HG03095 (cell line): ENCODE measurements at regions not wholly inside any gene's neighbourhood (a gene's known extent, or its start where the extent isn't known, plus 50 kb on each side); places are given as distances from the start of the nearest gene placed in this dataset.
"Not testable (repeated sequence)": the region's sequence is repeated elsewhere in the genome, so short reads cannot be mapped to it uniquely, and the experiment has no call there.

Experiments used
- ATAC-seq: cut with Tn5 transposase; IDR thresholded peaks from one replicate; pipeline ENCODE4 v1.9.1; 2021; ENCODE audit warnings: moderate library complexity; ENCODE audit not compliant: unreplicated experiment

GRCh38 chr10:29363930-29364329 lies 75.1 kb downstream of the LYZL1 start:
- not testable (repeated sequence) for ATAC-seq

- not testable (repeated sequence) for ATAC-seq
These were observed 77.3 kb downstream of the LYZL1 start for GRCh38 chr10:29366206-29366605.

GRCh38 chr10:29369419-29369818 lies 80.5 kb downstream of the LYZL1 start:
- no peak for ATAC-seq

GRCh38 chr10:29370097-29371092 lies 81.5 kb downstream of the LYZL1 start:
- no peak for ATAC-seq

- no peak for ATAC-seq
These were observed 84.0 kb downstream of the LYZL1 start for GRCh38 chr10:29372920-29373319.

GRCh38 chr10:29374162-29374561 lies 85.3 kb downstream of the LYZL1 start:
- ATAC-seq = no peak

- ATAC-seq = no peak
These were observed 87.0 kb downstream of the LYZL1 start for GRCh38 chr10:29375888-29376287.

GRCh38 chr10:29377333-29377961 lies 88.6 kb downstream of the LYZL1 start:
- ATAC-seq = no peak

GRCh38 chr10:29378106-29378505 lies 89.2 kb downstream of the LYZL1 start:
- no peak for ATAC-seq

- no peak for ATAC-seq
These were observed 90.3 kb downstream of the LYZL1 start for GRCh38 chr10:29379208-29379607.

GRCh38 chr10:29379777-29380598 lies 91.1 kb downstream of the LYZL1 start:
- ATAC-seq = not testable (repeated sequence)

- not testable (repeated sequence) for ATAC-seq
These were observed 92.0 kb downstream of the LYZL1 start for GRCh38 chr10:29380599-29381511.

GRCh38 chr10:29386342-29386999 lies 97.6 kb downstream of the LYZL1 start:
- ATAC-seq = peak; percentile 61

- ATAC-seq = no peak
These were observed 98.4 kb downstream of the LYZL1 start for GRCh38 chr10:29387269-29387668.

GRCh38 chr10:29388112-29388511 lies 99.2 kb downstream of the LYZL1 start:
- ATAC-seq = not testable (repeated sequence)

- no peak for ATAC-seq
These were observed 100.6 kb downstream of the LYZL1 start for GRCh38 chr10:29389493-29389892.

- ATAC-seq = no peak
These were observed 101.1 kb downstream of the LYZL1 start for GRCh38 chr10:29389935-29390334.

GRCh38 chr10:29392376-29393021 lies 103.6 kb downstream of the LYZL1 start:
- peak; percentile 74 for ATAC-seq

GRCh38 chr10:29394321-29394932 lies 105.6 kb downstream of the LYZL1 start:
- ATAC-seq = no peak
